HepG2 (cell line): ENCODE measurements at regions not wholly inside any gene's neighbourhood (a gene's known extent, or its start where the extent isn't known, plus 50 kb on each side); places are given as distances from the start of the nearest gene placed in this dataset.

Experiments
- FOSL2 ChIP-seq: sonication (generic); formaldehyde crosslinking; IDR thresholded peaks from 2 replicates; pipeline ENCODE4 v1.4.0; 2020; ENCODE audit warnings: missing genetic modification reagents
- NR2C2 ChIP-seq: sonication (generic); formaldehyde crosslinking; IDR thresholded peaks from 2 replicates; pipeline ENCODE4 v1.4.0; 2020; ENCODE audit warnings: missing genetic modification reagents, mild to moderate bottlenecking, moderate library complexity, borderline replicate concordance
- RXRA ChIP-seq: sonication (generic); formaldehyde crosslinking; IDR thresholded peaks from 2 replicates; pipeline ENCODE4 v1.5.1; 2020; ENCODE audit warnings: missing genetic modification reagents
- SUZ12 ChIP-seq: fragments of 150-350 bp; IDR thresholded peaks from 2 replicates; pipeline ENCODE4 v1.6.1; 2014; ENCODE audit warnings: low read depth, low read length
- TF ChIP-seq, protein P1 (sequence below): sonication (generic); formaldehyde crosslinking; IDR thresholded peaks from 2 replicates; pipeline ENCODE4 v1.5.0; 2020; ENCODE audit warnings: missing genetic modification reagents
- TF ChIP-seq, protein P2 (sequence below): sonication (generic); formaldehyde crosslinking; IDR thresholded peaks from 2 replicates; pipeline ENCODE4 v1.4.0; 2020; ENCODE audit warnings: low read depth, mild to moderate bottlenecking, missing genetic modification reagents
- TF ChIP-seq, protein P3 (sequence below): sonication (generic); formaldehyde crosslinking; IDR thresholded peaks from 2 replicates; pipeline ENCODE4 v1.5.0; 2020; ENCODE audit warnings: mild to moderate bottlenecking, missing genetic modification reagents

DNA sequence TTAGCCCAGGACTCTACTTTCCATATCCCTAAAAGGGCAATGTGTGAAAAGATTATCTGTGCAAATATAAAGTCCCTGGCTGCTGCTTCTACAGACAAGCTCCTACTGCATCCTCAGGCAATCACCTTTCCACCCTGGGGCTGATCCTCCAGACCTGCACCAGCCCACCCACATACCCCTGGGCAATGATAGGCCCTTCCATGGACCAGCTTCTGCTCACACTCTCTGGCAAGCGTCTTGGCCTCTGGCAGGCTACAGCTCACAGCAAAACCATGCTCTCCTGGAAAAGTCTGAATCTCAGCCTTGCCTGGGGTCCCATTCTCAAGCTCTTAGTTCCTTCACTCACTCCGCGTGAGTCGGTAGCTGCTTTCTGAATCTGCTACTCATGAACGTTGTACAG, 69.5 kb downstream of the IGLL5 start:
- TF ChIP-seq RXRA (CRISPR knock-in tag) (no peak), FOSL2 (CRISPR knock-in tag) (no peak), NR2C2 (CRISPR knock-in tag) (no peak), SUZ12 (no peak)
- TF ChIP-seq, protein P1, sequence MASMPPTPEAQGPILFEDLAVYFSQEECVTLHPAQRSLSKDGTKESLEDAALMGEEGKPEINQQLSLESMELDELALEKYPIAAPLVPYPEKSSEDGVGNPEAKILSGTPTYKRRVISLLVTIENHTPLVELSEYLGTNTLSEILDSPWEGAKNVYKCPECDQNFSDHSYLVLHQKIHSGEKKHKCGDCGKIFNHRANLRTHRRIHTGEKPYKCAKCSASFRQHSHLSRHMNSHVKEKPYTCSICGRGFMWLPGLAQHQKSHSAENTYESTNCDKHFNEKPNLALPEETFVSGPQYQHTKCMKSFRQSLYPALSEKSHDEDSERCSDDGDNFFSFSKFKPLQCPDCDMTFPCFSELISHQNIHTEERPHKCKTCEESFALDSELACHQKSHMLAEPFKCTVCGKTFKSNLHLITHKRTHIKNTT (CRISPR knock-in tag) = no peak
- TF ChIP-seq, protein P2, sequence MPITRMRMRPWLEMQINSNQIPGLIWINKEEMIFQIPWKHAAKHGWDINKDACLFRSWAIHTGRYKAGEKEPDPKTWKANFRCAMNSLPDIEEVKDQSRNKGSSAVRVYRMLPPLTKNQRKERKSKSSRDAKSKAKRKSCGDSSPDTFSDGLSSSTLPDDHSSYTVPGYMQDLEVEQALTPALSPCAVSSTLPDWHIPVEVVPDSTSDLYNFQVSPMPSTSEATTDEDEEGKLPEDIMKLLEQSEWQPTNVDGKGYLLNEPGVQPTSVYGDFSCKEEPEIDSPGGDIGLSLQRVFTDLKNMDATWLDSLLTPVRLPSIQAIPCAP (CRISPR knock-in tag) = no peak
- TF ChIP-seq, protein P3, sequence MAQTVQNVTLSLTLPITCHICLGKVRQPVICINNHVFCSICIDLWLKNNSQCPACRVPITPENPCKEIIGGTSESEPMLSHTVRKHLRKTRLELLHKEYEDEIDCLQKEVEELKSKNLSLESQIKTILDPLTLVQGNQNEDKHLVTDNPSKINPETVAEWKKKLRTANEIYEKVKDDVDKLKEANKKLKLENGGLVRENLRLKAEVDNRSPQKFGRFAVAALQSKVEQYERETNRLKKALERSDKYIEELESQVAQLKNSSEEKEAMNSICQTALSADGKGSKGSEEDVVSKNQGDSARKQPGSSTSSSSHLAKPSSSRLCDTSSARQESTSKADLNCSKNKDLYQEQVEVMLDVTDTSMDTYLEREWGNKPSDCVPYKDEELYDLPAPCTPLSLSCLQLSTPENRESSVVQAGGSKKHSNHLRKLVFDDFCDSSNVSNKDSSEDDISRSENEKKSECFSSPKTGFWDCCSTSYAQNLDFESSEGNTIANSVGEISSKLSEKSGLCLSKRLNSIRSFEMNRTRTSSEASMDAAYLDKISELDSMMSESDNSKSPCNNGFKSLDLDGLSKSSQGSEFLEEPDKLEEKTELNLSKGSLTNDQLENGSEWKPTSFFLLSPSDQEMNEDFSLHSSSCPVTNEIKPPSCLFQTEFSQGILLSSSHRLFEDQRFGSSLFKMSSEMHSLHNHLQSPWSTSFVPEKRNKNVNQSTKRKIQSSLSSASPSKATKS = no peak
